DND-41 (cell line): ENCODE measurements at regions not wholly inside any gene's neighbourhood (a gene's known extent, or its start where the extent isn't known, plus 50 kb on each side); places are given as distances from the start of the nearest gene placed in this dataset.

Source experiments
- ATAC-seq: fragments of 200-7000 bp; cut with Tn5 transposase; 3 replicates; pipeline ENCODE4 v1.9.1; 2021; ENCODE audit warnings: low read depth; ENCODE audit not compliant: insufficient read depth
- DNase-seq: peaks from one replicate; pipeline ENCODE4 v3.0.0-alpha.2; 2020
- H2AFZ ChIP-seq: 2 replicates; pipeline ENCODE4 v1.6.0; 2012; ENCODE audit warnings: low read depth, low read length
- H3K27ac ChIP-seq: 2 replicates; pipeline ENCODE4 v1.5.1; 2012; ENCODE audit warnings: low read length, inconsistent platforms
- H3K27me3 ChIP-seq: fragments of 200-600 bp; sonication (generic); 2 replicates; pipeline ENCODE4 v1.6.0; 2012; ENCODE audit warnings: low read length, mild to moderate bottlenecking, inconsistent platforms; ENCODE audit not compliant: insufficient read depth, poor library complexity
- H3K36me3 ChIP-seq: 2 replicates; pipeline ENCODE4 v1.5.1; 2012; ENCODE audit warnings: low read length, inconsistent platforms; ENCODE audit not compliant: insufficient read depth
- H3K4me1 ChIP-seq: 2 replicates; pipeline ENCODE4 v1.5.1; 2012; ENCODE audit warnings: mild to moderate bottlenecking, low read length; ENCODE audit not compliant: insufficient read depth
- H3K4me2 ChIP-seq: 2 replicates; pipeline ENCODE4 v1.6.0; 2012; ENCODE audit warnings: mild to moderate bottlenecking, moderate library complexity, low read length, inconsistent platforms; ENCODE audit not compliant: insufficient read depth
- H3K4me3 ChIP-seq, 2 experiments: fragments of 200-600 bp in 1 of 2; shearing (Covaris generic) in 1 of 2; 2 replicates each; pipeline ENCODE4 v1.5.1; 2012 to 2016; ENCODE audit warnings: inconsistent platforms in 2 of 2, low read length in 2 of 2, mild to moderate bottlenecking in 2 of 2, low read depth in 1 of 2, moderate library complexity in 1 of 2
- H3K79me2 ChIP-seq: 2 replicates; pipeline ENCODE4 v1.6.0; 2012; ENCODE audit warnings: low read length, inconsistent platforms; ENCODE audit not compliant: insufficient read depth
- H3K9ac ChIP-seq: 2 replicates; pipeline ENCODE4 v1.6.0; 2012; ENCODE audit warnings: low read depth, mild to moderate bottlenecking, inconsistent platforms, low read length, moderate library complexity
- H3K9me3 ChIP-seq: 2 replicates; pipeline ENCODE4 v1.5.1; 2012; ENCODE audit warnings: low read length, moderate library complexity, mild to moderate bottlenecking, inconsistent platforms; ENCODE audit not compliant: insufficient read depth, severe bottlenecking
- H4K20me1 ChIP-seq: 2 replicates; pipeline ENCODE4 v1.6.0; 2012; ENCODE audit warnings: low read length; ENCODE audit not compliant: insufficient read depth
- EZH2 ChIP-seq: IDR thresholded peaks from 3 replicates; pipeline ENCODE4 v1.6.1; 2012; ENCODE audit warnings: borderline replicate concordance, low read depth, mild to moderate bottlenecking, moderate library complexity, low read length, inconsistent platforms; ENCODE audit not compliant: severe bottlenecking
- TF ChIP-seq, protein P1 (sequence below): IDR thresholded peaks from 2 replicates; pipeline ENCODE4 v1.5.1; 2012; ENCODE audit warnings: borderline replicate concordance, low read length, moderate library complexity, mild to moderate bottlenecking; ENCODE audit not compliant: poor library complexity, severe bottlenecking; ENCODE audit errors: extremely low read depth

- Histone ChIP-seq H2AFZ (no peak overlapping the region), H4K20me1 (no peaks in the 10 kb centered on the region), H3K4me2 (no peak overlapping the region), H3K27me3 (no peaks in the 10 kb centered on the region), H3K4me1 (no peaks in the 10 kb centered on the region), H3K9me3 (peaks cover 8% of the 10 kb centered on the region), H3K79me2 (no peaks in the 10 kb centered on the region), H3K4me3 (no peak overlapping the region), H3K27ac (no peak overlapping the region), H3K9ac (no peak overlapping the region), H3K36me3 (no peaks in the 10 kb centered on the region)
- no peak for DNase-seq
- TF ChIP-seq, protein P1, sequence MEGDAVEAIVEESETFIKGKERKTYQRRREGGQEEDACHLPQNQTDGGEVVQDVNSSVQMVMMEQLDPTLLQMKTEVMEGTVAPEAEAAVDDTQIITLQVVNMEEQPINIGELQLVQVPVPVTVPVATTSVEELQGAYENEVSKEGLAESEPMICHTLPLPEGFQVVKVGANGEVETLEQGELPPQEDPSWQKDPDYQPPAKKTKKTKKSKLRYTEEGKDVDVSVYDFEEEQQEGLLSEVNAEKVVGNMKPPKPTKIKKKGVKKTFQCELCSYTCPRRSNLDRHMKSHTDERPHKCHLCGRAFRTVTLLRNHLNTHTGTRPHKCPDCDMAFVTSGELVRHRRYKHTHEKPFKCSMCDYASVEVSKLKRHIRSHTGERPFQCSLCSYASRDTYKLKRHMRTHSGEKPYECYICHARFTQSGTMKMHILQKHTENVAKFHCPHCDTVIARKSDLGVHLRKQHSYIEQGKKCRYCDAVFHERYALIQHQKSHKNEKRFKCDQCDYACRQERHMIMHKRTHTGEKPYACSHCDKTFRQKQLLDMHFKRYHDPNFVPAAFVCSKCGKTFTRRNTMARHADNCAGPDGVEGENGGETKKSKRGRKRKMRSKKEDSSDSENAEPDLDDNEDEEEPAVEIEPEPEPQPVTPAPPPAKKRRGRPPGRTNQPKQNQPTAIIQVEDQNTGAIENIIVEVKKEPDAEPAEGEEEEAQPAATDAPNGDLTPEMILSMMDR, result no peak
- TF ChIP-seq EZH2, result no peak
- no peak for ATAC-seq
Observed at GRCh38 chr7:138352570-138353461, 107.2 kb upstream of the TRIM24 start.

DNA sequence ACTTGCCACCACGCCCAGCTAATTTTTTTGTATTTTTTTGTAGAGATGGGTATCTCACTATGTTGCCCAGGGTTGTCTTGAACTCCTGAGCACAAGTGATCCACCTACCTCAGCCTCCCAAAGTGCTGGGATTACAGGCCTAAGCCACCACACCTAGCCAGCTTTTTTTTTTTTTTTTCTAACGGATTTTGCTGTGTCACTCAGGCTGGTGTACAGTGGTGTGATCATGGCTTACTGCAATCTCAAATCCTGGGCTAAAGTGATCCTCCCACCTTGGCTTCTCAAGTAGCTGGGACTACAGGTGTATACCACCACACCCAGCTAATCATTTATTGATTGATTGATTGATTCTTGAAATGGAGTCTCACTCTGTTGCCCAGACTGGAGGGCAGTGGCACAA is 106.0 kb upstream of the TRIM24 start:
- no peak for DNase-seq
- no peak overlapping the region for H3K4me3 ChIP-seq

GRCh38 chr7:138355254-138355653 is 104.8 kb upstream of the TRIM24 start:
- Histone ChIP-seq H4K20me1 (no peaks in the 10 kb centered on the region), H2AFZ (no peak overlapping the region), H3K9ac (no peak overlapping the region), H3K36me3 (no peaks in the 10 kb centered on the region), H3K4me1 (no peaks in the 10 kb centered on the region), H3K79me2 (no peaks in the 10 kb centered on the region), H3K4me2 (no peak overlapping the region), H3K9me3 (peaks cover 8% of the 10 kb centered on the region), H3K4me3 (no peak overlapping the region), H3K27me3 (no peaks in the 10 kb centered on the region), H3K27ac (no peak overlapping the region)
- no peak for DNase-seq
- ATAC-seq, result no peak
- TF ChIP-seq, protein P1, result no peak

More for the DNA sequence above, 106.0 kb upstream of the TRIM24 start:
- no peaks in the 10 kb centered on the region for H3K27me3 ChIP-seq
- peaks cover 8% of the 10 kb centered on the region for H3K9me3 ChIP-seq
- no peak overlapping the region for H2AFZ ChIP-seq
- no peaks in the 10 kb centered on the region for H4K20me1 ChIP-seq
- TF ChIP-seq, protein P1, result no peak
- no peak for TF ChIP-seq EZH2
- H3K27ac ChIP-seq, result no peak overlapping the region
- no peaks in the 10 kb centered on the region for H3K4me1 ChIP-seq
- no peak overlapping the region for H3K4me2 ChIP-seq
- H3K79me2 ChIP-seq, result no peaks in the 10 kb centered on the region
- no peaks in the 10 kb centered on the region for H3K36me3 ChIP-seq
- no peak for ATAC-seq
- H3K9ac ChIP-seq, result no peak overlapping the region
